K562 (cell line): ENCODE measurements at regions not wholly inside any gene's neighbourhood (a gene's known extent, or its start where the extent isn't known, plus 50 kb on each side); places are given as distances from the start of the nearest gene placed in this dataset.
A peak's percentile ranks its signal among the peaks of the same experiment; 100 is the strongest.

ENCODE experiments used
- ATAC-seq: fragments of 200-7000 bp; cut with Tn5 transposase; 3 replicates; pipeline ENCODE4 v1.9.1; 2020; ENCODE audit warnings: moderate library complexity
- BruUV-seq: library from RNA; stranded (reverse); fragments of 400-500 nt; replicated peaks from 2 replicates; lab custom pipeline; 2021; lab: Mats Ljungman, UMichigan
- CTCF ChIA-PET: fragments of 300-600 bp; formaldehyde crosslinking; extraction: SDS; loops from one replicate; lab custom pipeline; 2021; ENCODE audit warnings: low intra/inter-chr PET ratio; lab: Yijun Ruan, JAX
- POLR2A ChIA-PET: fragments of 300-600, 350-650 bp; sonication (Branson Sonifier 250); formaldehyde crosslinking; extraction: SDS; loops from one replicate; lab custom pipeline; 2021; ENCODE audit warnings: antibody characterized with exemption, inconsistent platforms; lab: Yijun Ruan, JAX
- DNase-seq, 4 experiments: peaks; one replicate each; pipeline versions ENCODE4 v3.0.0 to v3.0.0-alpha.2; 2011 to 2018; ENCODE audit warnings: low spot score in 3 of 4, mixed read lengths in 3 of 4; ENCODE audit errors: extremely low read depth in 1 of 4
- FAIRE-seq: peaks from 2 replicates; lab custom pipeline; 2011; peaks lifted over from hg19 to GRCh38; lab: Jason Lieb, UNC
- H2AFZ ChIP-seq: 2 replicates; pipeline ENCODE4 v1.6.0; 2011; ENCODE audit warnings: low read depth, low read length, control low read depth, inconsistent platforms
- H3K27ac ChIP-seq: fragments of 200-600 bp; 3 replicates; pipeline ENCODE4 v1.8.0; 2011; ENCODE audit warnings: low read depth, mild to moderate bottlenecking, control low read depth, inconsistent platforms, low read length, moderate library complexity, mixed read lengths; ENCODE audit errors: extremely low read depth
- H3K27me3 ChIP-seq, 2 experiments: fragments of 300-600 bp in 1 of 2; 2 replicates in 1 of 2; 3 replicates in 1 of 2; pipeline versions ENCODE4 v1.6.0 to v1.8.0; 2011; ENCODE audit warnings: inconsistent platforms in 2 of 2, low read length in 2 of 2, mild to moderate bottlenecking in 1 of 2, mixed read lengths in 1 of 2, moderate library complexity in 1 of 2; ENCODE audit not compliant: control insufficient read depth in 2 of 2, insufficient read depth in 2 of 2
- H3K36me3 ChIP-seq: fragments of 300-600 bp; 3 replicates; pipeline ENCODE4 v1.8.0; 2011; ENCODE audit warnings: mild to moderate bottlenecking, low read length, inconsistent platforms; ENCODE audit not compliant: control insufficient read depth, insufficient read depth
- H3K4me1 ChIP-seq, 2 experiments: fragments of 200-600 bp in 1 of 2; replicated peaks in 1 of 2; 2 replicates in 1 of 2; 3 replicates in 1 of 2; pipeline versions ENCODE4 v1.5.1 to v1.8.0; 2011; ENCODE audit warnings: inconsistent platforms in 2 of 2, low read length in 2 of 2, mild to moderate bottlenecking in 1 of 2, mixed read lengths in 1 of 2, moderate library complexity in 1 of 2; ENCODE audit not compliant: control insufficient read depth in 2 of 2, insufficient read depth in 2 of 2
- H3K4me2 ChIP-seq: 2 replicates; pipeline ENCODE4 v1.6.1; 2011; ENCODE audit warnings: low read length, control low read depth, inconsistent platforms, mixed read lengths; ENCODE audit not compliant: insufficient read depth
- H3K4me3 ChIP-seq: fragments of 200-600 bp; sonication (generic), shearing (Covaris generic); 2 replicates; pipeline ENCODE4 v1.5.1; 2016; ENCODE audit warnings: control low read depth, inconsistent platforms
- H3K79me2 ChIP-seq: fragments of 200-600 bp; 3 replicates; pipeline ENCODE4 v1.8.0; 2011; ENCODE audit warnings: low read length, inconsistent platforms; ENCODE audit not compliant: control insufficient read depth, insufficient read depth
- H3K9ac ChIP-seq, 2 experiments: 2 replicates each; pipeline versions ENCODE4 v1.6.0 to v1.6.1; 2011; ENCODE audit warnings: low read depth in 2 of 2, low read length in 2 of 2, control low read depth in 1 of 2, inconsistent platforms in 1 of 2, mild to moderate bottlenecking in 1 of 2, mixed read lengths in 1 of 2; ENCODE audit not compliant: insufficient read depth in 1 of 2
- H3K9me1 ChIP-seq: one replicate; pipeline ENCODE4 v1.6.0; 2011; ENCODE audit warnings: inconsistent platforms, mild to moderate bottlenecking, low read length, moderate library complexity; ENCODE audit not compliant: control insufficient read depth, insufficient read depth
- H3K9me3 ChIP-seq: replicated peaks from 2 replicates; pipeline ENCODE4 v1.5.1; 2011; ENCODE audit warnings: low read depth, low read length, inconsistent platforms; ENCODE audit not compliant: control insufficient read depth, insufficient read depth
- H4K20me1 ChIP-seq: replicated peaks from 2 replicates; pipeline ENCODE4 v1.6.1; 2011; ENCODE audit warnings: low read length, inconsistent platforms, mixed read lengths; ENCODE audit not compliant: control insufficient read depth, insufficient read depth
- WGBS: fragments of 100-300 bp; shearing (Covaris generic); methylation state at CpG from one replicate; pipeline ENCODE4 v1.1.6; 2016; ENCODE audit warnings: low coverage, mixed read lengths; ENCODE audit not compliant: insufficient coverage; ENCODE audit errors: missing lambda C conversion rate; 5-methylcytosine and 5-hydroxymethylcytosine counted together
- in situ Hi-C: fragments of 300-500 bp; cut with MboI; formaldehyde crosslinking; loops from 4 replicates; pipeline ENCODE4 v1.15.0; 2018; ENCODE audit warnings: inconsistent platforms, mixed read lengths
- intact Hi-C: fragments of 100-400 bp; cut with micrococcal nuclease; formaldehyde crosslinking; loops from 2 replicates; pipeline ENCODE4 v1.14.2; 2022
- TF ChIP-seq, protein P1 (sequence below), 2 experiments: IDR thresholded peaks; 2 replicates each; pipeline ENCODE4 v1.6.1; 2012; ENCODE audit warnings: improper control_type of control experiment in 2 of 2, low read depth in 2 of 2, low read length in 2 of 2, borderline replicate concordance in 1 of 2
- TF ChIP-seq, protein P2 (sequence below): fragments of 250-450 bp; sonication (Bioruptor Pico); IDR thresholded peaks from 2 replicates; pipeline ENCODE4 v1.9.0; 2021; ENCODE audit warnings: mild to moderate bottlenecking

DNA sequence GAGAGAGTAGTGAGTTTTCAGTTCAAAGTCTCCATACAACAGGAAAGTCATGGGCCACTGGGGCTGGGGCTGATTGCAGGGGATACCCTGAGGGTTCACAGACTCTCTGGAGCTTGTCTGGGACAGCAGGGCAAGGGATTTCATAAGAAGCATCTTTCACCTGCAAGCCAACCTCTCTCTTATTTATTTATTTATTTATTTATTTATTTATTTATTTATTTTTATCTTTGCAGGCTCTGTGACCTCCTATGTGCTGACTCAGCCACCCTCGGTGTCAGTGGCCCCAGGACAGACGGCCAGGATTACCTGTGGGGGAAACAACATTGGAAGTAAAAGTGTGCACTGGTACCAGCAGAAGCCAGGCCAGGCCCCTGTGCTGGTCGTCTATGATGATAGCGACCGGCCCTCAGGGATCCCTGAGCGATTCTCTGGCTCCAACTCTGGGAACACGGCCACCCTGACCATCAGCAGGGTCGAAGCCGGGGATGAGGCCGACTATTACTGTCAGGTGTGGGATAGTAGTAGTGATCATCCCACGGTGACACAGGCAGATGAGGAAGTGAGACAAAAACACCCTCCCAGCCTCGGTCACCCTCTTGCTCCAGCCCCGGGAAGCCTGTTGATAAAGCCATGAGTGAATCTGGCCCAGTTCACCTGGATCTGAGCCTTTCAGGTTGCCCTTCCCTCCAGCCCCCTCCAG, 68.4 kb downstream of the GGTLC2 start:
- no peak overlapping the region for H2AFZ ChIP-seq

More for the DNA sequence above, 68.4 kb downstream of the GGTLC2 start:
- in situ Hi-C loops: no loop called here
- H3K9ac ChIP-seq: no peak overlapping the region; a peak in 1 of 4 replicates
- H3K9me1 ChIP-seq: no peaks in the 10 kb centered on the region
- H3K36me3 ChIP-seq: no peaks in the 10 kb centered on the region
- no peak overlapping the region for H3K4me2 ChIP-seq
- no peak overlapping the region for H3K4me3 ChIP-seq
- FAIRE-seq (no peak), ATAC-seq (no peak), DNase-seq (no peak)
- ChIA-PET POLR2A (interaction anchor here (0.6 to 4.9 kb wide), 14 partner anchors 8 to 344 kb away, joined by 3 to 33 read pairs (median 3); no protein-coding TSS in a partner anchor), CTCF (interaction anchor here (4.0 kb wide), 1 partner anchor 171 kb away, joined by 28 read pairs; no protein-coding TSS in a partner anchor)
- intact Hi-C loops: loop anchor here (5.0 kb wide), 1 partner anchor 41 kb away; no protein-coding TSS in a partner anchor
- WGBS: under 1% methylated on average over 13 of the region's 13 CpGs
- H3K27ac ChIP-seq: no peak overlapping the region
- TF ChIP-seq, protein P1, sequence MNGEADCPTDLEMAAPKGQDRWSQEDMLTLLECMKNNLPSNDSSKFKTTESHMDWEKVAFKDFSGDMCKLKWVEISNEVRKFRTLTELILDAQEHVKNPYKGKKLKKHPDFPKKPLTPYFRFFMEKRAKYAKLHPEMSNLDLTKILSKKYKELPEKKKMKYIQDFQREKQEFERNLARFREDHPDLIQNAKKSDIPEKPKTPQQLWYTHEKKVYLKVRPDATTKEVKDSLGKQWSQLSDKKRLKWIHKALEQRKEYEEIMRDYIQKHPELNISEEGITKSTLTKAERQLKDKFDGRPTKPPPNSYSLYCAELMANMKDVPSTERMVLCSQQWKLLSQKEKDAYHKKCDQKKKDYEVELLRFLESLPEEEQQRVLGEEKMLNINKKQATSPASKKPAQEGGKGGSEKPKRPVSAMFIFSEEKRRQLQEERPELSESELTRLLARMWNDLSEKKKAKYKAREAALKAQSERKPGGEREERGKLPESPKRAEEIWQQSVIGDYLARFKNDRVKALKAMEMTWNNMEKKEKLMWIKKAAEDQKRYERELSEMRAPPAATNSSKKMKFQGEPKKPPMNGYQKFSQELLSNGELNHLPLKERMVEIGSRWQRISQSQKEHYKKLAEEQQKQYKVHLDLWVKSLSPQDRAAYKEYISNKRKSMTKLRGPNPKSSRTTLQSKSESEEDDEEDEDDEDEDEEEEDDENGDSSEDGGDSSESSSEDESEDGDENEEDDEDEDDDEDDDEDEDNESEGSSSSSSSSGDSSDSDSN (IDR thresholded peaks at IDR 0.05; ENCODE audit: borderline replicate concordance in 1 of 2, low read depth in 2 of 2, low read length in 2 of 2): 0 out of 4 replicates have a peak, but pooled peaks of 1 of the 2 experiments have one; percentile 2
- TF ChIP-seq, protein P2, sequence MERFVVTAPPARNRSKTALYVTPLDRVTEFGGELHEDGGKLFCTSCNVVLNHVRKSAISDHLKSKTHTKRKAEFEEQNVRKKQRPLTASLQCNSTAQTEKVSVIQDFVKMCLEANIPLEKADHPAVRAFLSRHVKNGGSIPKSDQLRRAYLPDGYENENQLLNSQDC (CRISPR knock-in tag): no peak
- no peaks in the 10 kb centered on the region; a peak in 1 of 5 replicates for H3K4me1 ChIP-seq
- peaks cover 39% of the 10 kb centered on the region for H4K20me1 ChIP-seq
- no peaks in the 10 kb centered on the region for H3K9me3 ChIP-seq
- H3K27me3 ChIP-seq: peaks cover 3 to 20% of the 10 kb centered on the region in 2 experiments; a peak in 2 of 5 replicates
- BruUV-seq: no TSS peak
- no peaks in the 10 kb centered on the region for H3K79me2 ChIP-seq
